ENCODE measurements at regions not wholly inside any gene's neighbourhood (a gene's known extent, or its start where the extent isn't known, plus 50 kb on each side); places are given as distances from the start of the nearest gene placed in this dataset.

DNA sequence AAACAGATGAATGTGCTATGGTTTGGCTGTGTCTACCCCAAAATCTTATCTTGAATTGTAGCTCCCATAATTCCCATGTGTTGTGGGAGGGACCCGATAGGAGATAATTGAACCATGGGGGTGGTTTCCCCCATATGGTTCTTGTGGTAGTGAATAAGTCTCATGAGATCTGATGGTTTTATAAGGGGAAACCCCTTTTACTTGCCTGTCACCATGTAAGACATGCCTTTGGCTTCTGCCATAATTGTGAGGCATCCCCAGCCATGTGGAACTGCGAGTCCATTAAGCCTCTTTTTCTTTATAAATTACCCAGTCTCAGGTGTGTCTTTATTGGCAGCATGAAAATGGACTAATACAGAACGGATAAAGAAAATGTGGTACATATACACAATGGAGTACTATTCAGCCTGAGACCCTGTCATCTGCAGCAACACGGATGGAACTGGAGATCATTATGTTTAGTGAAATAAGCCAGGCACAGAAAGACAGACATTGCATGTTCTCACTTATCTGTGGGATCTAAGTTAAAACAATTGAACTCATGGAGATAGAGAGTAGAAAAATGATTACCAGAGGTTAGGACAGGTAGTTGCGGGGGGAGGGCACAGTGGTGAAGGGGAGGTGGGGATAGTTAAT lies 587.6 kb upstream of the NRP1 start:
- no peak for DNase-seq (ENCODE audit: low spot score in 2 of 2)
- intact Hi-C loops (cut with DNase I): no loop called here
- TF ChIP-seq, protein P1, sequence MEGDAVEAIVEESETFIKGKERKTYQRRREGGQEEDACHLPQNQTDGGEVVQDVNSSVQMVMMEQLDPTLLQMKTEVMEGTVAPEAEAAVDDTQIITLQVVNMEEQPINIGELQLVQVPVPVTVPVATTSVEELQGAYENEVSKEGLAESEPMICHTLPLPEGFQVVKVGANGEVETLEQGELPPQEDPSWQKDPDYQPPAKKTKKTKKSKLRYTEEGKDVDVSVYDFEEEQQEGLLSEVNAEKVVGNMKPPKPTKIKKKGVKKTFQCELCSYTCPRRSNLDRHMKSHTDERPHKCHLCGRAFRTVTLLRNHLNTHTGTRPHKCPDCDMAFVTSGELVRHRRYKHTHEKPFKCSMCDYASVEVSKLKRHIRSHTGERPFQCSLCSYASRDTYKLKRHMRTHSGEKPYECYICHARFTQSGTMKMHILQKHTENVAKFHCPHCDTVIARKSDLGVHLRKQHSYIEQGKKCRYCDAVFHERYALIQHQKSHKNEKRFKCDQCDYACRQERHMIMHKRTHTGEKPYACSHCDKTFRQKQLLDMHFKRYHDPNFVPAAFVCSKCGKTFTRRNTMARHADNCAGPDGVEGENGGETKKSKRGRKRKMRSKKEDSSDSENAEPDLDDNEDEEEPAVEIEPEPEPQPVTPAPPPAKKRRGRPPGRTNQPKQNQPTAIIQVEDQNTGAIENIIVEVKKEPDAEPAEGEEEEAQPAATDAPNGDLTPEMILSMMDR (IDR thresholded peaks at IDR 0.05): no peak
- no peak overlapping the region for H3K4me3 ChIP-seq
- no peak overlapping the region for H3K27ac ChIP-seq
- H3K36me3 ChIP-seq: no peaks in the 10 kb centered on the region
- no peaks in the 10 kb centered on the region for H3K4me1 ChIP-seq
- no peaks in the 10 kb centered on the region for H3K9me3 ChIP-seq
- H3K27me3 ChIP-seq: no peaks in the 10 kb centered on the region

DNA sequence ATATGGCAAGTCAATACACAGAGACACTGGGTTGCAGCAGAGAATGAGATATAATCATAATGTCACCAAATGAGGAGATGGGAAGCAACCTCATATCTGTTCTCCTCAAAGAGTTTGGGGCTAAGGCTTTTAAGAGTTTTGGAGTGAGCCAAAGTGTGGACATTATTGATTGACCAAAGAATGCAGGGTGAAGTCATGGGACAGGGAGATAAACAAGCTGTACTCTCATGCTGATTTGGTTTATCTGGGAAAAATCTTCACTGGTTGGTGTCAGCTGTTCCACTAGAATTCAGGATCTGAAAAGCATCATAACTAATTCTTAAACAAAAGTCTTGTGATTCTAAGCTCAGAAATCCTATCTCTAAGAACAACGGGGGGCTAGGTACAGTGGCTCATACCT lies 585.9 kb upstream of the NRP1 start:
- TF ChIP-seq, protein P1 (IDR thresholded peaks at IDR 0.05): no peak
- Histone ChIP-seq H3K4me3 (no peak overlapping the region), H3K27ac (no peak overlapping the region), H3K4me1 (no peaks in the 10 kb centered on the region), H3K9me3 (no peaks in the 10 kb centered on the region), H3K36me3 (no peaks in the 10 kb centered on the region), H3K27me3 (no peaks in the 10 kb centered on the region)
- intact Hi-C loops (cut with DNase I): no loop called here
- no peak for DNase-seq (ENCODE audit: low spot score in 2 of 2)

DNA sequence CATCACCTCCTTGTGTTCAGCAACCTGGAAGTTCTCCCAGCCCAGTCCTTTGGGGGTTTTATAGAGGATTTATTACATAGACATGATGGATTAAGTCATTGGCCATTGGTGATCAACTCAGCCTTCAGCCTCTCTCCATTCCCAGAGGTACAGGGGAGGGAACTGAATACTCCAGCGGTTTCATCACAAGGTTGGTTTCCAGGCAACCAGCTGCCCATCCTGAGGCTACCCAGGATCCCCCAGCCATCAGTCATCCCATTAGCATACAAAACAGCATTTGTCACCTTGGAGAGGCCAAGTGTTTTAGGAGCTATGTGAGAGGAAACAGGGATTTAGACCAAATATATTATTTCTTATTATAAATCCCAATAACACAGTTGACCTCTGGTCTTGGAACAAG lies 584.8 kb upstream of the NRP1 start:
- TF ChIP-seq, protein P1 (IDR thresholded peaks at IDR 0.05): no peak
- Histone ChIP-seq H3K9me3 (no peaks in the 10 kb centered on the region), H3K27ac (no peak overlapping the region), H3K4me1 (no peaks in the 10 kb centered on the region), H3K27me3 (no peaks in the 10 kb centered on the region), H3K4me3 (no peak overlapping the region), H3K36me3 (no peaks in the 10 kb centered on the region)
- intact Hi-C loops (cut with DNase I): no loop called here
- DNase-seq (ENCODE audit: low spot score in 2 of 2): no peak

DNA sequence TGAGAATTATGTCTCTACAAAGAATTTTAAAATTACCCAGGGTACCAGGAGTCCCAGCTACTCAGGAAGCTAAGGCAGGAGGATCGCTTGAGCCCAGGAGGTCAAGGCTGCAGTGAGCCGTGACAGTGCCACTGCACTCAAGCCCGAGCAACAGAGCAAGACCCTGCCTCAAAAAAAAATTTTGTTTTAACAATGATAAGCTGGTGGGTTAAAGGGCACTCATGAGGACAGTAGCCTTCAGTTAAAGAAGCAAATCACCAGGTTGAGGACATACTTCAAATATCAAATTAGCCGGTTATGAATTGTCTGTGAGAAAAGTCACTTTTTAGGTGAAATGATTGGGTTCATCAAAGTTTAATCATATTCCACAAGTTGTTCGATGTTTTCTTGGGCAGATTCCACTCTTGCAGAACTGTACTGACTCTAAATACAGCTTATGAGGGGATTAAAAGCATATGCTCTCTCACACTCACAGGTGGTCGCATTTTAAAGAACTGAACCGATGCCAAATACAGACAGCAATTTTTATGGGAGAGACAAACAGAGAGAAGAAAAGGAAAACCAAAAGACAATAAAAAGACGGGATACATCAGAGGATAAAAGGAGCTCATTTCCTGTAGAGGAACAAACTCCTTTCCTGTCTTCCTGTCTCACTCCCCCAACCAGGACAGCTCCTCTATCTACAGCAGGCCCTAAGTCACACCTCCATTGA lies 582.8 kb upstream of the NRP1 start:
- Histone ChIP-seq H3K27me3 (no peaks in the 10 kb centered on the region), H3K4me3 (no peak overlapping the region), H3K36me3 (no peaks in the 10 kb centered on the region), H3K4me1 (no peaks in the 10 kb centered on the region), H3K9me3 (no peaks in the 10 kb centered on the region), H3K27ac (no peak overlapping the region)
- TF ChIP-seq, protein P1 (IDR thresholded peaks at IDR 0.05): no peak
- DNase-seq (ENCODE audit: low spot score in 2 of 2): no peak
- intact Hi-C loops (cut with DNase I): no loop called here

DNA sequence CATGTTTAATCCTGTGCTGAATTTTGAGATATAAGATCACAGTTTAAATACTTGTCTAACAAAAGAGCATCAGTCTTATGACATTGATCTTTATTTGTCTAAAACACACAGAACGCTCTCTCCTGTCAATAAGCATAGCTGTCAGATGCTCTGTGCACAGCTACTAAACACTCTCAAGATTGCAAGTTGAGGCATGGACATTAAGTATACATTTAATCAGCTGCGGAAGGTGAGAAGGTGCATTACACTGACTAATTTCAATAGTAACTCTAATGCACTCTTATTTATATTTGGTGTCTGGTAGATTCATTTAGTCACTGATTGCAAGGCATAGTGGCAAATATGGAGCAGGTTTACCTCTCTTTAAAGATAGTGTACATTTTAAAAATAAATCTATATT lies 580.3 kb upstream of the NRP1 start:
- intact Hi-C loops (cut with DNase I): no loop called here
- Histone ChIP-seq H3K27ac (no peak overlapping the region), H3K36me3 (no peaks in the 10 kb centered on the region), H3K9me3 (no peaks in the 10 kb centered on the region), H3K4me3 (no peak overlapping the region), H3K4me1 (no peaks in the 10 kb centered on the region), H3K27me3 (no peaks in the 10 kb centered on the region)
- TF ChIP-seq, protein P1 (IDR thresholded peaks at IDR 0.05): no peak
- no peak for DNase-seq (ENCODE audit: low spot score in 2 of 2)

Measured in ascending aorta (tissue), 2 donors.